CD4-positive, alpha-beta T cell treated with Interleukin-2 at 100 ng/mL for 4 hours (primary cell): ENCODE measurements at regions not wholly inside any gene's neighbourhood (a gene's known extent, or its start where the extent isn't known, plus 50 kb on each side); places are given as distances from the start of the nearest gene placed in this dataset.
A peak's percentile ranks its signal among the peaks of the same experiment; 100 is the strongest.

Source experiments
- DNase-seq: peaks from one replicate; pipeline ENCODE4 v3.0.0-alpha.2; 2020; ENCODE audit warnings: low spot score

DNA sequence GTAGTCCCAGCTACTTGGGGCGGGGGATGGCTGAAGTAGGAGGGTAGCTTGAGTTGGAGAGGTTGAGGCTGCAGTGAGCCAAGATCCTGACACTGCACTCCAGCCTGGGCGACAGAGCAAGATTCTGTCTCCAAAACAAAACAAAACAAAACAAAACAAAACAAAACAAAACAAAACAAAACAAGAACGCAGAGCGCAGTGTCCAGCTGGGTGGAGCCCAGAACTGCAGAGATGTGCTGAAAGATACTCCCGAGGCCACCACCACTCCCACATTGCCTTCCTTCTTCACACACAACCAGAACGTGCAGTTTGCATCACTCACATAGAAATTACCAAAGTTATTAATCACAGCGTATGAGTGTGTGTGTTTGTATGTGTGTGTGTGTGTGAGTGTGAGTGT lies 222.9 kb upstream of the ASIC2 start:
- DNase-seq: no peak

DNA sequence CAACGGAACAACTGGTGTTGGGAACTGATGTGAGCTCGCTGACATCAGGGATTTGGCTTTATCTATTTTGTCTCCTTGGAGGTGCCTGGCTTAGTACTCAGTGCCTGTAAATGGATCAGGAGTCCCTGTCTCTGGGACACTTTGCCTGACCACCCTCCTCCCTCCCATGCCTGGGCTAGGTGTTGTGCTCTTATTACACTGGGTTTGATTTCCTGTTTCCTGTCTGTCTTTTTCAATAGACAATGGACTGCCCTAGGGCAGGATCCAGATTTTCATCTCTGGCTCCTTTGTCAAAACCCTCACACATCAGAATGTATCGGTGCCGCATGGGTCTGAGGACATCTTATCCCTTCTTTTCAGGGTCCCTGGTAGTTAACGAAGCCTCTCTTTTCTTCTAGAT lies 223.6 kb upstream of the ASIC2 start:
- DNase-seq: no peak

DNA sequence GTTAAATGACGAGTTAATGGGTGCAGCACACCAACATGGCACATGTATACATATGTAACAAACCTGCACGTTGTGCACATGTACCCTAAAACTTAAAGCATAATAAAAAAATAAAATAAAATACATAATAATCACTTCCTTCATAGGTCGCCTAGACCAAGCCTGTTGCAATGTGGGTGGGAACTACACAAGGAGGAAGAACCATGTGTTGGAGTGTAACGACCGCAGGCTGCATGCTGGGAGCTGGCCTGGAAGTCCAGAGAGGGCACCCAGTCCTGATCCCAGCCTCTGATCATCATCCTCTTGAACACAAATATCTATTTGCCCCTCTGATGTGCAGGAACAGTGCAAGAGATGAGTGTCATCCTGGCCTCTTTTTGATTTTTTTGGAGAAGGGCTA lies 224.7 kb upstream of the ASIC2 start:
- no peak for DNase-seq

DNA sequence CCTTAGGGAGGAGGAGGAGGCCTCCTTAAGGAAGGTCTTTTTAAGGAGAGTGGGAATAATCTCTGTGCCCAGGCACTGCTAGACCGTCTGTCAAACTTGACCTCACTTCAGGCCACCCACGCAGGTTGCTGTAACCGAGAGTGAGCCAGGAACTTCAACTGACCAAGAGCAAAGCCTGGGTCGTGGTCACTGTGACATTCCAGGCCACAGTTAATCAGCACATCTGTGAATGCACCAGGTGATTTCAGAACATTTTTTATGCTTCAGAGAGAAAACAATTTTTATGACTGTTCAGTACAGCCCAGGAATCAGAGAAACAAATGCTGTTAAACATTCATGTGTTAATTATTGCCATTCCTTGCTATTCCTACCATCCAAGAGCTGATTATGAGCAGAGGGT lies 226.6 kb upstream of the ASIC2 start:
- no peak for DNase-seq

DNA sequence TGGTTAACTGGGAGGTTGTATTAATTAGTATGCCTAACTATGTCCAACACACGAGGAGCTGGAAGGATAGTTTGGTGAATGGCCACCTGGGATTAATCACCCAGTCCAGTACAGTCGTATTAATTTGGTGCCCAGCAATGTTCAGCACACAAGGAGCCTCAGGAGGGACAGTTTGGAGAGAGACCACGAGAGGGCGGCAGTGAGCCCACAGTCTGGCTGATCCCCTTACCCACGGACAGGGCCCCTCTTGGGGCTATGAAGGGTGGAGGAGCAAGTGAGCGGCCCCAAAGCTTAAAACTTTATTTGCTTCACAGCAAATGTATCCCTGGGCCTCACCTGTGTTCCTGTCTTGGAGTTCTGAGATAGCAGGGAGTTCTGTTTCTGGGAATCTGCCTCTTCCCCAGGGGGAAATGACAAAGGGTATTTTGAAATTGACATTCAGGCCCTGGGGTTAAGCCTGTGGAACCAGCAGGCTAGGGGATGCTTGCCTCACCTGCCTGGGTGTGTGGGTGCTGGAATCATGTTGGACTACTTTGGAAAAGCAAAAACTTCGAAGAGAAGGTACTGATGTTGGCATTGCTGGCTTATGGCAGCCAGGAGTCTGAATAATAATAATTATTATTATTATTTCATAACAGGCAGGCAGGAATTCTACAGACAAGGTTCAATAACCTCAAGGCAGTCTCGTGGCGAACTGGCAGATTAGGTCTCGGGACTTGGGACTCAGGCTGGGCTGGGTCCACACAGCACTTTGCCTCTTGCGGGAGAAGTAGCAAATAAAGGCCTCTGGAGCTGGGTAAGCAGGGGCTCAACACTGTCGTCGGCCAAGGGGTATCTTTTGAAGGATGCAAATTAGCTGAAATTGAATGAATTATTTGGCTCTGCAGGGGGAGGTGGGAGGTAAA lies 227.6 kb upstream of the ASIC2 start:
- DNase-seq: peak; percentile 12

DNA sequence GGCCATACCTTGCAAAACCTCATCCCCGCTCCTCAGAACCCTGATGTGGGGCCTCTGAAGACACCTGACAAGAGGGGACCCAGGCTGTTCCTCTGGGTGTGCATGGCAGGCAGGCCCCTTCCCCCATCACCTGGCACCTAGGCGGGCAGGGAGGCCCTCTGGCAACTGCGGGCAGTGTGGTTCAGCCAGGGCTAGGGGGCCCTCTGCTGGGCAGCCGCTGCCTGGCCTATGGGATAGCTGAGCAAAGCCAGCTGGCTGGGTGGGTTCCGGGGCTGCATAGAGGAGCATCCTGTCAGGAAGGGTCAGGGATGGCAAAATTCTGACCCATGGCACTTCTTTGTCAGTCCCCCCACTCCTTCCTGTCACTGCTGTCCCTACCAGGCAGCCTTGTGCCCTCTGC lies 228.7 kb upstream of the ASIC2 start:
- DNase-seq: no peak

DNA sequence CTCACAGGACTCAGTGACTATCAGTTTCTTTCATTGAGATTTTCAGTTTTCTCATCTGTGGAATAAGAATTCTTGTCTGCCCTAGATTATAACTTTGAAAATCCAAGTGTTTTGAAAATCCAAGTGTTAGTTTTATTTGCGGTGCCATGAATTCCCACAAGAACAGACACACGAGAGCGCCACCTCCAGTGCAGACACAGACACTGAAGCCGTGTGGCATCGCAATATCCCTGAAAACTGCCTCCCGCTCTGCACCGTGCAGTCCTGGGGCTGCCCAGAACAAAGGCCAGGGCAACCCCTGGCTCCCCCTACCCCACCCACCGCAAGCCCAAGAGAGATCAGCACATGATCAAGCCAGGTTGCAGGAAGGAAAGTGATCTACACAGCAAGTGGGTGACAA lies 229.5 kb upstream of the ASIC2 start:
- DNase-seq: no peak

DNA sequence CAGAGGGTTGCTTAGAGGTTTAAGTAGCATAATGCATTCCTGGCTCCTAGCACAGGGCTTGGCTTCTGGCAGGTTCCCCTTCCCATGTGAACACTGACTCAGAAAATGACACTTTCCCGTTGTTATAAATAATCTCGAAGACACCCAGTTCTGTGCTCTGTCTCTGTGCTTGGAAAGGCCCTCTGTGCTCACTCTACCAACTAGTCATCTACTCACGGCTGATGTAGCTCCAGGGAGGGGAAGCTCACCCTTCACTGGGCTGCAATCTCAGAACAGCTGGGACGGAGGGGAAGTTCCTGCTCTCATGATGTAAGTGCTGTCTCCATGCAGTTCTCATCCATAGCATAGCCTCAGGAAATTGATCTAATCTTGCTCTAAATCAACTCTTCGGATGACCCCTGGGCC lies 230.5 kb upstream of the ASIC2 start:
- no peak for DNase-seq

DNA sequence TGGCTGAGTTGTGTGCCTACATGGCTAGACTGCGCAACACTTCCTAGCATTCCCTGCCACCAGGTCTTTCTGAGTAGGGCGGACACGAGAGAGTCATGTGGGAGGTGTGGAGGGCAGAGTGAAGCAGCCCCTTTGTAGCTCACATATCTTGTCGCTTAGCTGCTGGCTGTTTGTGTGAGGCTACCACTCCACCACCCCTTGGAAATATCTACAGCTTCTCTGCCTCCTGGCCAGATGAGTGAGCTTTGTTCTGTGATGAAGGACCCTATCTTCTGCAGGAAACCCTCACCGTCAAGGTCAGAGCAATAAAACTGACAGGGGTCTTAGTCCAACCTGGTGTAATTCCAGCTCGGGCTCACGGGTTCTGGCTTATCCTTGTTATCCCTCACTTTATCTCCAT lies 232.1 kb upstream of the ASIC2 start:
- DNase-seq: no peak

DNA sequence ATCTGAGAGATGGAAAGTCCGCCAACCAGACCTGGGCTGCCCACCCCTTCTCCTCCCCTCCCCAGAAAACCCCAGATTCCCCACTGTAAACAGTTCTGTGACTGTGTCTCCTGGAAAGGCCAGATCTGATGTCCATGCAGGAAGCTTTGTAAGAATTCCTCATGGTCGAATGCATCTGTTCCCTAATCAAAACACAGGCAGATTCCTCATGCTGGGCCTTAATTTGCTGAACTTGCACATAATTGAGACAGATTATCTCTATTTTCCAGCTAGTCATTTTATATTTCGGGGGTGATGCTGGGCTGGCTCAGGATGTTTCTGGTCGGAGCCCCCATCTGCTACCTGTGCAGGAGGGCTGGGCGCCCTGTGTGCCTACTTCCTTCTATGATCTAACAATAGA lies 233.6 kb upstream of the ASIC2 start:
- DNase-seq: no peak

DNA sequence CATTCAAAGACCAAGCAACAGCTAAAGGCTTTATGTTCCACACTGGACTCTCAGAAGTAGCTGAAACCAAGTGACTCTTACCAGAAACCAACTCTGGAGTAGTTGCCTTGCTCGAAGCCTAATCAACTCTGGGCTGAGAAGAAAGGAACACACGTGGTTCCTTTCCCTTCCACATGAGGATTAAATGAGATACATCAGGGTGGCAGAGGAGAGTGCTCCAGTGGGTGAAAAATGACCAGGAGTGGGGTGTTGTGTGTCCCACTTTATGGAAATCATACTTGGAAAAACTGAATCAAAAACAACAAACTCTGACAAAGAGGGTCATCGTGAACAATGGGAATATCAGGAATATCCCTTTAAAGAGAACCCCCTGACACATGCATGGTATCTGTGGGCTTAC lies 234.2 kb upstream of the ASIC2 start:
- no peak for DNase-seq

DNA sequence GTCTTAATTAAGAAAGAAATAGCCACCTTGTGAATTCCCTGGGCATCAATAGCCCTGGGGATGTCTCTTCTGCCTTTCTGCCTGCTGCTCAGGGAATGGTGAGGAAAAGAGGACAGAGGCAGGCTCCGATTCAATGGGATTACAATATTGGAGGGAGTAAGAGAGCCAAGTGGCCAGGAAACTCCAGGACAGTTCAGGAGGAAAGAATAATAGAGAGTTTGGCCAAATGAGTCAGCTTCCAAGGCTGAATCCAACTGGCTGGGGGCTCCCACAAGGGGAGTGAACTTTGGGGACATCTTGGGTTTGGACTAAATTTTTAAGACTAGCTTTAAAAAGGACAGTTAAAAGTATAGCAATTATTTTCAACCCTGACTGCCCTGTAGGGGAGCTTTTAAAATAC lies 235.8 kb upstream of the ASIC2 start:
- DNase-seq: no peak

DNA sequence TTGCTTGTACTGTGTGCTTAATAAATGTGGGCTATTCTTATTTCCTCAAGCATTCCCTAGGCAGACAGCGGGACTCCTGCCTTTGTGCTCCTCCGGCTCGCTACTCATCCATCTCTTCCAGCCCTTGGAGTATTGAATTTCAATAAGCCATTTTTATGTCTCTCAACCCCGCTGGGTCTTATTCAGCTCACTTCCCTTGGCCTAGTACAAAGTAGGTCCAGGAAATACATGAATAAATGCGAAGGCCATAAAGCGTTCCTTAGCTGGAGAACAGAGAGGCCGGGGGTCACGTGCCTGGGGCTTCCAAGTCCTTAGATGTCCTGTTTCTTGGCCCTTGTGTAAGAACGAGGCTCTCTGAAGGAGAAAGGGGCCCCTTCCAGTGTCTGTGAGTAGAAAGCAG lies 236.7 kb upstream of the ASIC2 start:
- DNase-seq: no peak

DNA sequence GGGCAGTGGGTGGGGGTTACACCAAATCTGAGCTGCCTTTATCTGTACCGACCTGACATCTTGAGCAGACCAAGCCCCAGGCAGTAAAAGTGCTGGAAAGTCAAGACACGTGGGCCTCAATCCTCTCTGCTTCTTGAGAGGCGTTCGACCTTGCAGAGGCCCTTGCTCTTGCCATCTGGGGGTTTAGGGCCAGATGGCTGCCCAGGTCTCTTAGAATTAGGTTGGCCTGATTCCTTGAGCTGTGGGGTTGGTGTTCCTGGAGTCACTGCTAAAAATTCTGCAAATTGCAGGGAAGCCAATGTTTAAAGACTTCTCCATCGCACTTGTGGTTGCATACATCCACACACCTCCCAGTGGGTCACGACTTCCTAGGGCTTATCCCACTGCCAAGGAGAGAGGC lies 238.2 kb upstream of the ASIC2 start:
- no peak for DNase-seq

DNA sequence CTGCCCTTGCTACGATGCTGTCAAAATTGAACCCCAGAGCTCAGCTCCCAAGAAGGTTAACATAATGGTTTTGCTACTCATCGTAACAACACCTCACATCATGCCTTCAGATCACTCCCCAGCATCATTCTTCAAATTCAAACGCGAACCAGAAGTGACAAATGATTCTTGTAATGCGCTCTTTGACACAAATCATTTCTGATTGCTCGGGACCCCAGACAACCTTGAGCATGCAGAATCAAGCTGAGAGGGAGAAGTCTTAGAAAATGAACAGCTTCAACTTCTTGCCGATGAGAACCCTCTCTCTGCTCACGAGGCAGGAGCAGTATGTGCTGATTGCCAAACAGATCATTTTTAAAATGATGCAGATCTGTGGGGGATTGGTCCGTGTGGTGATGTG lies 241.0 kb upstream of the ASIC2 start:
- DNase-seq: no peak

DNA sequence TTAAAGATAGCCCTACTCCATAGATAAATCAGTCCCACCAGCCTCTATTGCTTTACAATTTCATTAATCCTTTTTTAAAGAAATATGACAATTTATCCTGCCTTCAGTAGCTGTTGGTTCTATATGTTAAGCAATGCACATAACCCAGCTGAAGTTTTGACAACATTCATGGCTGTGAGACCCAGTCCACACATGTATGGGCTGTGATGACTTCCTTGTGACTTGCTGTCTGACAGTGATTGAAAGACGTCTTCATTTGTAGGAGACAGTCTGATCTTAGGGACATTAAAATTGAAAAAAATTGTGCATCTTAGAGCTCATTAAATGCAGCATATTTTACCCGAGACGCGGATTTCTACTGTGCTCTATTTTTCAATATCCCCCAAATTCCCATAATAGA lies 252.0 kb upstream of the ASIC2 start:
- no peak for DNase-seq

DNA sequence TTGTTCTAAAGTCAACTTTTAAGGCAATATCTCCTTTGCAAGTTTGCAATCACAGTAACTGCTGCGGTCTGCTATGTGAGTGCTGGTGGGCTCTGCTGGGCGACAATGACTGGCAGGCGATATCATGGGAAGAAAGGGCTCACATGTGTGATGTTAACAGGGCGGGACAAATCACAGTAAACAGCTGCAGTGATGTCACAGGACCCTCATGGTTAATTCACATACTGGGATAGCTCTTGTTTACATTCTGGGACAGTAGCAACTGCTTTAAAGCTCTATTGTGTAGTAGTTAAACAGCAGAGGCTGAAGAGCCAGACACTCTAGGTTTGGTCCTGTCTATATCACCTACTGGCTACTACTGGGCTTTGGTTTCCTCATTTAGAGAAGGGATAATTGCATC lies 257.2 kb upstream of the ASIC2 start:
- DNase-seq: no peak

DNA sequence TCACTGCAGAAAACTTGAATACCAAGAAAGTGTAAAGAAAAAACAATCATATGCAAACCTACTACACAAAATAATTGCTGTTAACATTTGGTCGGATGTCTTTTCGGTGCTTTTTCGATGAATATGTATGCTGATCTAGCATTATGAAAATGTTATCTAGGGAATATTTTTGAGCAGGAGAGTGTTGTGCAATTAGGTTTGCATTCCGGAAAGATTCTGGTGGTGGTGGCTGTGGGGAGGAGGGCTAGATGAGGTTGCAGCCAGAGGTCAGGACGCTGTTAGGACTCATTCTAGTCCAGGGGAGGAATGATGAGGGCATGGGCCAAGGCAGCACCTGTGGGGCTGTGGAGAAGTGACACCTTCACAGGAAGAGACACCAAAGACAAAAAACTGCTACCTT lies 258.0 kb upstream of the ASIC2 start:
- no peak for DNase-seq

DNA sequence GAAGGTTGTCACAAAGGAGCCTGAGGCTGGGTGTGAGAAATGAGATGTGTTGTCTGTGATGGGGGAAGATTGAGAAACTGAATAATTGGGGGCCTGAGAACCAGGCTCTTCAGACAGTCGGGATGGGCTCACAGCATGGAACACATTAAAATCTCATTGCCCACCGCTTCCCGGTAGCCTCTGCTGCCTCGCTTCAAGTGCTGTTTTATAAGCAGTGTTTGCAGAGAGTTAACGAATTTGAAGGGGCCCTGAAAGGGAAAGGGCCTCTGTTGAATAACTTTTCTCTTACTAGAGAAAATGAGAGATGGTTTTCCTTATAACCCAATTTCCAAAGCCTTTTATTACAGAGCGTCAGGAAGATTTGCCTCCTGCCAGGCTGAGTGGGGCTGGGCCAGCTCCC lies 258.8 kb upstream of the ASIC2 start:
- DNase-seq: no peak

DNA sequence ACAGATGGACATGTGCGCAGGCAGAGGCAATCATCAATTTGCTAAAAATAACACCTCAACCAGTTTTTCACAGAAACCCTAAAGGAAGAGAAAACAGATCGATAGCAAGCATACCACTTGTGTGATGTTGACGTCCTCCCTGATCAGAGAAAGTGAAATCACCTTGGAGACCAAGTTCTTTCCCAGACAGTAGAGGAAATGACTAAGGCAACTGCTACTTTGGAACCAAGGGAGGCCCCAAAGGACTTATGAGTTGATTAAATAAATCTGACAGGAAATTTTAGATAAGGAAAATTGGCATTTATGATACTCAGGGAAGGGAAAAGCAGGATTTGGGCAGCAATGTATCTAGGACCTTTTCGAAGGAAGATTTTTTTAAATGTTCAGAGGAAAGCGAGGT lies 267.1 kb upstream of the ASIC2 start:
- DNase-seq: no peak

DNA sequence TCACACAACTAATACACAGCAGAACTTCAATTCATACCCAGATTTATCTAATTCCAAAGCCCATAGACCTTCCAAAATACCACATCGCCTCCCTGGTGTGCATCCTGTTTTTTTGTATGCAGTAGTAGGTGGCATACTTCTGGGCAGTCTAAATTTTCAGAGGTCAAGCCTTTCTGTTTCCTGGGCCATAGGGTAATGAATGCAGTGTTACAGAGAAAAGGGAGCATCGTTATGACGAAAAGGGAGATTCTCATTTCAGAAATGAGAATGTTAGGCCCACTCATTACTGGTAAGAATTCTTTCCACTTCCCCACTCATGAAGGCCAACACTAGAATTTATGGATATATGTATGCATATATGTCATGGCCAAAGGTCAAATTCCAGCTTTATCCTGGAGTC lies 267.8 kb upstream of the ASIC2 start:
- DNase-seq: no peak

DNA sequence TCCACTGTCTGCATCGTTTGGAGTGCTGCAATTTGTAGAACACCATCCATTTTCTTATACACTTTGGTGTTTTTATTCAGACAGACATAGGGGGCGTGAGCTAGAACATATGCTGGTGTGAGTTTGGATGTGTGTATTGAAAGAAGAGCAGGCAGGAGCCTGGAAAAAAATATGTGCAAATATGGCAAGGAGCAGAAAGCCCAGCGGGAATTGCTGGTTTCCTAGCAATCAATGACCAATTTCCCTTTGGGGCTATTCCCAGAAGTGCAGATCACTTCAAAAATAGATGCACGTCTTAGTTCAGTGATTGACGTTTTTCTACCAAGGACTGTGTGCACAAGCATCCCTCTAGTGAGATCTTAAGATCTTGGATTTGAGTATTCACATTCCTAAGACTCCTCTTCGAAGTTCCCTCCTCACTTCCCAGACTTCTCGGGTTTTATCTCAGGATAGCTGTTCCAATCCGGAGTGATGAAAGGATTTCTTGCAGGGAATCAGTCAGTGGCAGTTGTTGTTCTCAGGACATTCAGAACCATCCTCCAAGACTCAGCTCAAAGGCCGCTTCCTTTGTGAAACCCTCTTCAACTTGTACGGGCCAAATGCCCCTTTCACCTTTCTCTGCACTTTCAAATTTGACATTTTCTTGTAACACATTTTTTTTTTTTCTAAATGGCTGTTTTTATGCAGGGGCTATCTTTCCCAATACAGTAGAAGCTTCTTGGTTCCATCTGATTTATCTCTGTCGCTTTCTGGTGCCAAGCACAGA lies 268.7 kb upstream of the ASIC2 start:
- no peak for DNase-seq

DNA sequence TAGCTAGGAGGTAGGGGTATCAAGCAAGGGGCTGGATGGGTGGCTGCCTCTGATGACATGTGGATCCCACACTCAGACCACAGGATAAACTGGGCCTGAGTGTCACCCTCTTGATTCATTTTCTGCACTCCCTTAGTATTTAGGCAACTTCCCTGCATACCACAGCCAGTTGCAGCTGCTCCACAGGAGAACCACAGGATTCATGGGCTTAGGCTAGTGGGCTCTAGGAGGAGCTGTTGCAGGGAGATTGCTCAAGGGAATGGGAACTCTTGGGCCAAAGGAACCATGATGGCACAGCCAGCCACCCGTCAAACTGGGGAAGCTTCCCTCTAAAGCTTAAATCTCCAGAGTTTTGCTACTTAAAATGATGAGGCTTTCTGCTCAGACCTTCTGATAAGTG lies 269.7 kb upstream of the ASIC2 start:
- no peak for DNase-seq

DNA sequence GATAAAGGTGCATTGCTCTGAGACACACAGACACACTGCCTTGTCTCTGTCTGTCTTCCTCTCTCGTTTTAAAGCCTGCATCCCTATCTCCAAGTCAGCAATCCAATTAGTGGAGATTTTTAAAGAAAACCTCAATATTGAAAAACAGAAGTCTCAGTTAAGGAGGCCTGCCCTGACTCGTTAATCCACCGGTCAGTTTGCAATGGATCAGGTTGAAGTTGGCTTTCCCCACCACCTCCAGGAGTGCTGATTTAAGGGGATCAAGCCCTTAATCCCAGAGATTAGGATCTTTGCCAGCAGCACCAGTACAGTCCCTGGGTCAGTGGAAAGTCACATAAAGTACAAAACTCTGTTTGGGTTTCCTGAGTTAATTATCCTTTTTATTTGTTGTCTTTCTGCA lies 271.1 kb upstream of the ASIC2 start:
- no peak for DNase-seq
